A673 (cell line): ENCODE measurements at regions not wholly inside any gene's neighbourhood (a gene's known extent, or its start where the extent isn't known, plus 50 kb on each side); places are given as distances from the start of the nearest gene placed in this dataset.

Source experiments
- CTCF ChIP-seq: fragments of 300-800, 200-600 bp; sonication (generic); conservative IDR thresholded peaks from 2 replicates; pipeline ENCODE4 v1.5.1; 2017; ENCODE audit warnings: low read depth, mild to moderate bottlenecking, antibody characterized with exemption, low read length, moderate library complexity, mixed read lengths
- EZH2 ChIP-seq: fragments of 200-600 bp; sonication (generic); IDR thresholded peaks from 2 replicates; pipeline ENCODE4 v1.6.1; 2017; ENCODE audit warnings: borderline replicate concordance, low read depth, mild to moderate bottlenecking, mixed read lengths, antibody characterized with exemption, low read length; ENCODE audit not compliant: poor library complexity, severe bottlenecking

GRCh38 chr6:85157311-85157710, 292.6 kb upstream of the NT5E start:
- no peak for TF ChIP-seq CTCF
- no peak for TF ChIP-seq EZH2
